Endothelial cell of umbilical vein (primary cell): ENCODE measurements at regions not wholly inside any gene's neighbourhood (a gene's known extent, or its start where the extent isn't known, plus 50 kb on each side); places are given as distances from the start of the nearest gene placed in this dataset.

Experiments used
- BruUV-seq: library from RNA; stranded (reverse); fragments of 400-500 nt; replicated peaks from 2 replicates; lab custom pipeline; 2021; lab: Mats Ljungman, UMichigan
- CTCF ChIA-PET: fragments of 300-600, 350-600 bp; sonication (Branson Sonifier 250); formaldehyde crosslinking; loops from one replicate; lab custom pipeline; 2021; ENCODE audit warnings: antibody characterized with exemption, inconsistent platforms; lab: Charles Lee
- POLR2A ChIA-PET: fragments of 300-600, 350-600 bp; sonication (Branson Sonifier 250); formaldehyde crosslinking; loops from one replicate; lab custom pipeline; 2021; ENCODE audit warnings: antibody characterized with exemption, inconsistent platforms; lab: Charles Lee
- DNase-seq: peaks from one replicate; pipeline ENCODE4 v3.0.0-alpha.2; 2011; ENCODE audit warnings: low read depth, low spot score
- FAIRE-seq: peaks from 2 replicates; lab custom pipeline; 2011; peaks lifted over from hg19 to GRCh38; lab: Jason Lieb, UNC
- H2AFZ ChIP-seq: 2 replicates; pipeline ENCODE4 v1.6.0; 2012; ENCODE audit warnings: low read depth, low read length, control low read depth, inconsistent platforms
- H3K27ac ChIP-seq: 2 replicates; pipeline ENCODE4 v1.5.1; 2011; ENCODE audit warnings: low read depth, mild to moderate bottlenecking, control low read depth, low read length, moderate library complexity; ENCODE audit not compliant: insufficient read depth
- H3K27me3 ChIP-seq, 2 experiments: 2 replicates each; pipeline versions ENCODE4 v1.6.0 to v1.6.1; 2011; ENCODE audit warnings: low read length in 2 of 2, mixed read lengths in 1 of 2; ENCODE audit not compliant: control insufficient read depth in 2 of 2, insufficient read depth in 2 of 2
- H3K36me3 ChIP-seq, 2 experiments: 2 replicates in 1 of 2; 3 replicates in 1 of 2; pipeline ENCODE4 v1.5.1; 2011; ENCODE audit warnings: low read length in 2 of 2, mild to moderate bottlenecking in 1 of 2, moderate library complexity in 1 of 2; ENCODE audit not compliant: control insufficient read depth in 2 of 2, insufficient read depth in 2 of 2; ENCODE audit errors: extremely low read depth in 1 of 2
- H3K4me1 ChIP-seq: 3 replicates; pipeline ENCODE4 v1.5.1; 2011; ENCODE audit warnings: mild to moderate bottlenecking, low read length; ENCODE audit not compliant: control insufficient read depth, insufficient read depth; ENCODE audit errors: extremely low read depth
- H3K4me2 ChIP-seq: 2 replicates; pipeline ENCODE4 v1.6.1; 2011; ENCODE audit warnings: low read length, control low read depth, mixed read lengths; ENCODE audit not compliant: insufficient read depth
- H3K4me3 ChIP-seq, 3 experiments: fragments of 200-600 bp in 1 of 3; sonication (generic), shearing (Covaris generic) in 1 of 3; replicated peaks in 1 of 3; 2 replicates each; pipeline ENCODE4 v1.5.1; 2011 to 2016; ENCODE audit warnings: control low read depth in 3 of 3, low read length in 3 of 3, mild to moderate bottlenecking in 2 of 3, inconsistent platforms in 1 of 3, low read depth in 1 of 3, moderate library complexity in 1 of 3; ENCODE audit not compliant: insufficient read depth in 1 of 3
- H3K79me2 ChIP-seq: 2 replicates; pipeline ENCODE4 v1.6.0; 2012; ENCODE audit warnings: low read length, inconsistent platforms; ENCODE audit not compliant: control insufficient read depth, insufficient read depth
- H3K9ac ChIP-seq: replicated peaks from 2 replicates; pipeline ENCODE3; 2011; ENCODE audit warnings: low read length, control low read depth; ENCODE audit not compliant: insufficient read depth; ENCODE audit errors: extremely low read depth
- H3K9me1 ChIP-seq: replicated peaks from 3 replicates; pipeline ENCODE4 v1.6.0; 2011; ENCODE audit warnings: mild to moderate bottlenecking, low read length; ENCODE audit not compliant: control insufficient read depth, insufficient read depth; ENCODE audit errors: extremely low read depth
- H3K9me3 ChIP-seq: replicated peaks from 2 replicates; pipeline ENCODE4 v1.5.1; 2012; ENCODE audit warnings: low read length, inconsistent platforms; ENCODE audit not compliant: control insufficient read depth, insufficient read depth
- H4K20me1 ChIP-seq: replicated peaks from 2 replicates; pipeline ENCODE3; 2011; ENCODE audit warnings: mild to moderate bottlenecking, low read length; ENCODE audit not compliant: control insufficient read depth, insufficient read depth; ENCODE audit errors: extremely low read depth
- JUN ChIP-seq: IDR thresholded peaks from 2 replicates; pipeline ENCODE4 v1.6.1; 2011; ENCODE audit warnings: borderline replicate concordance, low read depth; ENCODE audit not compliant: insufficient read length, insufficient read depth
- MAX ChIP-seq: IDR thresholded peaks from 2 replicates; pipeline ENCODE4 v1.6.1; 2011; ENCODE audit not compliant: insufficient read depth, insufficient read length
- POLR2A ChIP-seq: IDR thresholded peaks from 2 replicates; pipeline ENCODE4 v1.6.1; 2012; ENCODE audit warnings: low read depth, mild to moderate bottlenecking, control low read depth, low read length
- POLR2AphosphoS5 ChIP-seq: IDR thresholded peaks from 2 replicates; pipeline ENCODE4 v1.6.1; 2012; ENCODE audit warnings: low read depth, mild to moderate bottlenecking, control low read depth, low read length, moderate library complexity; ENCODE audit not compliant: insufficient read depth
- dilution Hi-C: fragments of 300-500 bp; cut with MboI; formaldehyde crosslinking; loops from one replicate; pipeline ENCODE4 v1.15.0; 2019; ENCODE audit warnings: low sequenced_read_pairs; ENCODE audit not compliant: extremely low pct_ligation_motif_present
- intact Hi-C: fragments of 100-400 bp; cut with micrococcal nuclease; formaldehyde crosslinking; loops from one replicate; pipeline ENCODE4 v1.10.0; 2022

DNA sequence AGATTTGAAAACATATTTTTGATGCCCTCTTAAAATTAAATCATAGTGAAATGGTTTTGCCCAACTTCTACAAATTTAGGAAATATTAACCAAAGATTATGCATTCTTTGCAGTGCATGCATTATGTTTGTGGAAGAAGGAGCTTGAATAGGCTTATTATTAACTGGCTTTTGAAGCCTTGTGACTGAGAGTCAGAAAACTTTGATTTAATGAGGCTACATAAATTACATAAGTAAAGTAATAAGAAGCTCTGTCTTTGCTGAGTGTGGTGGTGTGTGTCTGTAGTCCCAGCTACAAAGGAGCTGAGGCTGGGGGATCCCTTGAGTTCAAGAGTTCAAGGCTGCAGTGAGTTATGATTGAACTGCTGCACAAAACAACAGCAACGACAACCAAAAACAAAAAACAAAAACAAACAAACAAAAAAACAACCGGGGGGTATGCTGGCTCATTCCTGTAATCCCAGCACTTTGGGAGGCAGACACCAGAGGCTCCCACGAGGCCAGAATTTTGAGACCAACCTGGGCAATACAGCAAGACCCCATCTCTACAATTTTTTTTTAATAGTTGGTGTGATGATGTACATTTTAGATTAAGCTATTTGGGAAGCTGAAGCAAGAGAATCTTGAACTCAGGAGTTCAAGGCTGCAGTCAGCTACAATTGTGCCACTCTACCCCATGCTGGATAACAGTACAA is 57.0 kb upstream of the LRRTM4 start:
- BruUV-seq = no TSS peak
- Histone ChIP-seq H3K4me3 (no peak overlapping the region), H3K4me1 (no peaks in the 10 kb centered on the region), H3K27me3 (no peaks in the 10 kb centered on the region), H3K27ac (no peak overlapping the region), H3K9me3 (no peaks in the 10 kb centered on the region), H3K9ac (no peak overlapping the region), H3K36me3 (no peaks in the 10 kb centered on the region), H3K9me1 (no peaks in the 10 kb centered on the region), H4K20me1 (no peaks in the 10 kb centered on the region), H3K4me2 (no peak overlapping the region), H3K79me2 (no peaks in the 10 kb centered on the region), H2AFZ (no peak overlapping the region)
- FAIRE-seq (no peak), DNase-seq (no peak)
- ChIA-PET POLR2A (no interaction called here), CTCF (no interaction called here)
- TF ChIP-seq POLR2AphosphoS5 = no peak
- TF ChIP-seq JUN = no peak
- no peak for TF ChIP-seq POLR2A
- dilution Hi-C loops (no loop called here), intact Hi-C loops (no loop called here)

DNA sequence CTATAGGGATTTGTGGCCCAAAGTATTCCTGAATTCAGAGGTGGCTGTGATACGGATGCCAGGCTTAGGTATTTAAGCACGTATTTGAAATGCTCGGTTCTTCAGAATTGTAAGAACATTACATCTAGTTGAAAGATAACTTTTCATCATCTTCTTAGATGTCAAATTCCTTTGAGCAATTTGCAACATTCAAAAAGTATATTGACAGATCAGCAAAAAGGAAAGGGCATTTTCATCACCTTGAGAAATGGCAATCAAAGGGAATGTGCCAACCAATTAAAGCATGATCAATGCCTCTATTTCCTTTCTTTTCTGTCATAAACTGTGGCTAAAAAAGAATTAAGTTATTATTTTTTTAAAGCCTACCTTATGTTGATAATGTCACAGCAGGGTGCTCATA is 66.3 kb upstream of the LRRTM4 start:
- no peaks in the 10 kb centered on the region for H4K20me1 ChIP-seq
- FAIRE-seq (no peak), DNase-seq (no peak)
- H3K4me3 ChIP-seq = no peak overlapping the region
- H3K27me3 ChIP-seq = no peaks in the 10 kb centered on the region
- intact Hi-C loops = no loop called here
- TF ChIP-seq MAX = no peak
- H3K27ac ChIP-seq = no peak overlapping the region
- no TSS peak for BruUV-seq
- H3K4me2 ChIP-seq = no peak overlapping the region
- dilution Hi-C loops = no loop called here
- no peaks in the 10 kb centered on the region for H3K9me1 ChIP-seq
- ChIA-PET POLR2A (no interaction called here), CTCF (no interaction called here)
- no peaks in the 10 kb centered on the region for H3K79me2 ChIP-seq
- H3K4me1 ChIP-seq = no peaks in the 10 kb centered on the region
- peaks cover 2% of the 10 kb centered on the region for H3K9me3 ChIP-seq
- H3K9ac ChIP-seq = no peak overlapping the region
- H3K36me3 ChIP-seq = no peaks in the 10 kb centered on the region
- H2AFZ ChIP-seq = no peak overlapping the region
